KBM-7 (cell line): ENCODE measurements at regions not wholly inside any gene's neighbourhood (a gene's known extent, or its start where the extent isn't known, plus 50 kb on each side); places are given as distances from the start of the nearest gene placed in this dataset.

Experiments
- DNase-seq: peaks from one replicate; pipeline ENCODE4 v3.0.0-alpha.2; 2015
- in situ Hi-C: fragments of 300-500 bp; cut with MboI; formaldehyde crosslinking; loops from 2 replicates; pipeline ENCODE4 v1.14.3; 2020; ENCODE audit warnings: low sequenced_read_pairs, low pct_unique_long_range_greater_than_20kb, mixed read lengths

GRCh38 chr19:13619203-13619632 lies 112.9 kb upstream of the CACNA1A start:
- DNase-seq, result no peak
- in situ Hi-C loops, result loop anchor here (10.0 kb wide), 1 partner anchor 246 kb away; no protein-coding TSS in a partner anchor

DNA sequence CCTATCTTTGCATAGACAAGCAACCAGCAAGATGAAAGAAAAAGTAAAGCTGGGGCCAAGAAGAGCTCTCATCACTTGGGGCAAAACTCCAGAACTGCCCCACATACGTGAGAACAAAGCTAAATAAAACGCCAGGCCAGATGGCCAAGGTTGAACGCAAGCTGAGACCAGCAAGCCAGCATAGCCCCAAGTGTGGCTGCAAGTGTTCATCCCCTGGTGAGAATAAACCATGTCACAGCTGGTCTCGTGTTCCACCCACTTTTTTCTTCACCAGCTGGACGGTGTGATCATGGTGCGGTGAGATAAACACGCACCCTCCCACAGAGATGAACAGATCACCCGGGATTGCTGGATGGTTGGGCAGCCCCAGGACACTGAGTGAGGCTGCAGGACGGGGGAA lies 109.6 kb upstream of the CACNA1A start:
- in situ Hi-C loops, result loop anchor here (10.0 kb wide), 1 partner anchor 249 kb away; no protein-coding TSS in a partner anchor
- DNase-seq, result no peak

DNA sequence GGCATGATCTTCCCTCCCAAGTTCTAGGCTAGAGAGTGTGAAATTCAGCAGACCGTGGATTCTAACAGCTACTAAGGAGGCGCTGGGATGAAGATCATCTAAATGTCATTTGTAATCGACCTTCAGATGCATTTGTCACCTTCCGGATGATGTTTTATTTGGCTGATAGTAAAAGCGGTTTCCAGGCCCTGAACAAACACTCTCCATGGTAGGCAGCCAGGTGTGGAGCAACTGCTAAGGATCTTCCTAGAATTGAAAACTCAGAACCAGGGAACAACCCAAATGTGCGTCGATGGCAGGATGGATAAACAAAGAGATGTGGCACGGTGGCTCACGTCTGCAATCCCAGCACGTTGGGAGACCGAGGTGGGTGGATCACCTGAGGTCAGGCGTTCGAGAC lies 107.2 kb upstream of the CACNA1A start:
- no peak for DNase-seq
- in situ Hi-C loops, result loop anchor here (10.0 kb wide), 1 partner anchor 251 kb away; no protein-coding TSS in a partner anchor

- in situ Hi-C loops, result loop anchor here (10.0 kb wide), 1 partner anchor 253 kb away; no protein-coding TSS in a partner anchor
- no peak for DNase-seq
Observed at GRCh38 chr19:13611596-13611995, 105.3 kb upstream of the CACNA1A start.

DNA sequence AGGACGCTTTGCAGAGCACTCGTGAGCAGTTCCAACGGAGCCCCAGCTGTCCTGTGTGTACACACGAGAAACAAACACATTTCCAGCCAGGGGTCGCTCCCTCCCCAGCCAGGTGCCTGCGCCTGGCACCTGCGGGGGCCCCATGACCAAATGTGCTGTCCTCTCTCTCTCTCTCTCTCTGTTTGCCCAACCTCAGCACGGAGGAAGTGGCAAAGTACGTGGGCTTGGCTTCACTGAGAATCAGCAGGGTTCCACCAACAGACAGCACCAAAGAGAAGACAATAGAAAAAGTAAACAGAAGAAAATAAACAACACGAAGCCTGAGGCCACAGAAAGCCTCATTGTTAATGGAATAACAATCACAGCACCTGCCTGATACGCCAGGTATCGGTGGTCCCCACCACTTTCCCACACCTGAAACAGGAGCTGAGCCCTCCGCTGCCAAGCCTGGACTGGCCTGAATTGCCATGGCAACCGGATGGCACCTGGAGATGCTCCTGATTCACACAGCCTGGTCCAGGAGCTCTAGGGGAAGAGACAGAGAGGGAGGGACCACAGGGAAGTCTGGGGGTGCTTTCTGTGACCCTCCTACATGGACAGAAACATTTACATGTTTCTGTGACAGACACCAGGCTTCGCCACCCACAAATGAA lies 103.9 kb upstream of the CACNA1A start:
- DNase-seq, result peak; percentile 8
- in situ Hi-C loops, result loop anchor here (10.0 kb wide), 1 partner anchor 255 kb away; no protein-coding TSS in a partner anchor

DNA sequence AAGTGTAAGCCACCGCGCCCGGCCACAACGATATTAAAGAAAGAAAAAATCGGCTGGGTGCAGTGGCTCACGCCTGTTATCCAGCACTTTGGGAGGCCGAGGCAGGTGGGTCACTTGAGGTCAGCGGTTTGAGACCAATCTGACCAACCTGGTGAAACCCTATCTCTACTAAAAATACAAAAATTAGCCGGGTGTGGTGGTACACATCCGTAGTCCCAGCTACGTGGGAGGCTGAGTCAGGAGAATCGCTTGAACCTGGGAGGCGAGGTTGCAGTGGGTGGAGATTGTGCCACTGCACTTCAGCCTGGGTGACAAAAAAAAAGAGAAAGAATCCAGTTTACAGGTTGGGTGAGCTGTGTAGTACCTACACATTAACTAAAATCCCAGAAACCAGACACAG lies 99.9 kb upstream of the CACNA1A start:
- no peak for DNase-seq
- in situ Hi-C loops, result no loop called here

DNA sequence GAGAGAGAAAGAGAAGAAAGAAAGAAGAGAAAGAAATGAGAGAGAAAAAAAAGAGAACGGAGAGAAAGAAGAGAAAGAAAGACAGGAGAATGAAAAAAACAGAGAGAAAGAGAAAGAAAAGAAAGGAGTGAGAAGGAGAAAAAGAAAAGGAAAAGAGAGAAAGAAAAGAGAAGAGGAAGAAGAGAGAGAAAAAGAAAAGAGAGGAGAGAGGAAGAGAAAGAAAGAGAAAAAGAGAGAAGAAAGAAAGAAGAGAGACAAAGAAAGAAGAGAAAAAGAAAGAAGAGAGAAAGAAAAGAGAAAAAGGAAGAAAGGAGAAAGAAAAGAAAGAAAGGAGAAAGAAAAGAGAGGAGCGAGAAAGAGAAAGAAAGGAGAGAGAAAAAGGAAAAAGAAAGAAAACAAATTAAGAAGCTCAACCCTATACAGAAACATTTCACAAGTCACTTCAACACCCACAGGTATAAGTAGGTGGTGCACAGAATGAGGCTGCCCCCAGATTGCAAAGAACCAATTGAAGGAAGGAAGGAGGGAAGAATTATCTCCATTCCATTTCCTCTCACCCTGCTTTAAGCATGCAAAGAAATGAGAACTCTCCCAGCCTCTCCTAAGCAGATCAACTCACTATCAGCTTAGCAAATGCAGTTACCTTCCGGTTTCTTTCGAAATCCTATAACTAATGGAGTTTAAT lies 98.8 kb upstream of the CACNA1A start:
- in situ Hi-C loops, result no loop called here
- peak; percentile 49 for DNase-seq

GRCh38 chr19:13600802-13601201 lies 94.5 kb upstream of the CACNA1A start:
- DNase-seq, result no peak
- in situ Hi-C loops, result no loop called here

- no peak for DNase-seq
- in situ Hi-C loops, result no loop called here
Observed at GRCh38 chr19:13600091-13600490, 93.8 kb upstream of the CACNA1A start.

GRCh38 chr19:13599681-13600080 lies 93.4 kb upstream of the CACNA1A start:
- in situ Hi-C loops, result no loop called here

DNA sequence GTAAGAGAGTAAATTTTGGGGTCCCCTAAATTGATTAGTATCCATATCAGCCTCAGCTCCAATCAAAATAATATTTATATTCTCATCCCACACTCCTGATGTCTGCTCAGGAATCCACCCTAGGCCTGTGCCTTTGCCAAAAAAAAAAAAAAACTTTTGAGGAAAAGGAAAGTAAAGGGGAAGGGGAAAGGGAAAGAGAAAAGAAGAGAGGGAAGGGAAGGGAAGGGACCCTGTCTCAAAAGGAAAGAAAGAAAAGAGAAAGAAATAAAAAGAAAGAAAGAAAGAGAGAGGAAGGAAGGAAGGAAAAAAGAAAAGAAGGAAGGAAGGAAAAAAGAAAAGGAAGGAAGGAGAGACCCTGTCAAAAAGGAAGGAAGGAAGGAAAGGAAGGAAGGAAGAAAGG lies 91.8 kb upstream of the CACNA1A start:
- in situ Hi-C loops, result no loop called here
- DNase-seq, result no peak

More at GRCh38 chr19:13599681-13600080, 93.4 kb upstream of the CACNA1A start:
- DNase-seq, result no peak

DNA sequence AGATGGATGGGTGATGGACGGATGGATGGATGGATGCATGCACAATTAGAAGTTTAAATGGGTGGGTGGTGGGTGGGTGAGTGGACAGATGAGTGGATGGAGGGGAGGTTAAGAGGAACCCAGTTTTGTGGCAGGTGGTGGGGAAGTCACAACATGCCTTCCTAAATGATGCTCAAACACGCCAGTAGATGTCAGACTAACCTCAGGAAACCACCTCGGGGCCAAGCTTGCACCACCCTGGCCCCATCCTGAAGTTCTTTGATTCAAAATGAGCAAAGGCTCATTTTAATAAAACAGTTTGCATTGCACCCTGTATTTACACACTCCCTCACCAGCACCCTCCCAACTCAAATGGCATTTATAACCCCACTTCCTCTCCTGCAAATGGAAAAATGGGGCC lies 91.4 kb upstream of the CACNA1A start:
- in situ Hi-C loops, result no loop called here
- peak; percentile 72 for DNase-seq

DNA sequence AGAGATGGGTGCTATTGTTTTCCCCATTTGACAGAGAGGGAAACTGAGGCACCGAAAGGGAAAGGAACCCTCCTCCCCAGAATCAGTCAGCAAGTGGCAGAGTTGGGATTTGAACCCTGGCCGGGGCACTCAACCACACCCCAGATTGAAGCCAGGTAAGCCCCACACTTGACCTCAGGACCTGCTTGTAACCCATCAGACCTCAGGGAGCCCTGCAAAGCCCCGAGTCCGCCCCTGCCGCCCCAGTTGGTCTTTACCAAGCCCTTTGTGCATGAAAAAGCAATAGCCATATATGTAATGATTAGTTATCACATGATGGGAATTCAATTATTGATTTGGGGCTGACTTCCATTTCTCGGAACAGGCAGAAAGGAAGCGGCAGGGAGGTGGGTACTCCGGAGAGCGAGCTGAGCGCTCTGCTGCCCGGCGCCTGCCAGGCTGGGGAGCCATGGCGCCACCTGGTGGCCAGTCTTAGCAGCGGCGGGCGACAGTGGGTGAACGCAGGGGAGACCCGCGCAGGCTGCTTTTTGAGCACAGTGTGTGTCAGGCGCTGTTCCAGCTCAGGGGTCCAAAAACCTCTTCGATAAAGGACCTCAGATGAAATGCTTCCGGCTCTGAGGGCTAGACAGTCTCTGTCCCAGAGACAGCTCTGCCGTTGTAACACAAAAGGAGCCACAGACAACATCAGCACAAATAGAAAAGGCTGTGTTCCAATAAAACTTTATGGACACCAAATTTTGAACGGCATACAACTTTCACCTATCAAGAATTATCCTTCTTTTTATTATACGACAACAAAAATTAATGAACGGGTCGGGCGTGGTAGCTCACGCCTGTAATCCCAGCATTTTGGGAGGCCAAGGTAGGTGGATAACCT lies 82.9 kb upstream of the CACNA1A start:
- DNase-seq, result peak; percentile 85
- in situ Hi-C loops, result no loop called here

- in situ Hi-C loops, result no loop called here
- DNase-seq, result no peak
Observed at GRCh38 chr19:13585512-13585911, 79.2 kb upstream of the CACNA1A start.

- in situ Hi-C loops, result no loop called here
- DNase-seq, result no peak
Observed at GRCh38 chr19:13583753-13584152, 77.5 kb upstream of the CACNA1A start.

GRCh38 chr19:13583114-13583513 lies 76.8 kb upstream of the CACNA1A start:
- in situ Hi-C loops, result no loop called here
- DNase-seq, result no peak

DNA sequence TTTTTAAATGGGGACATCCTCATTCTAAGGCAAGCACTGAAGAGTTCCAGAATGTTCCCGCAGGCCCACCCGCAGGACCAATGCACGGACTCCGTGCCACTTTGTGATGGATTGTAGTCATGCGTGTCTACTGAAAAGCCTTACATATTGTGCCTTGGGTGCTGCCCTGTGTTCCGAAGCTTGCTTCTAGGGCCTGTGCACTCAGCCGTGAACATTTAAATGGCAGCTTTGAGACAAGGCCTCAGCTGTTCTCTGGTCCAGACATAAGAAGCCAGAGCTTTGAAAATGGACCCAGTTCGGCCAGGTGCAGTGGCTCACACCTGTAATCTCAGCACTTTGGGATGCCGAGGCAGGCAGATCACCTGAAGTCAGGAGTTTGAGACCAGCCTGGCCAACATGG lies 75.3 kb upstream of the CACNA1A start:
- in situ Hi-C loops, result no loop called here
- no peak for DNase-seq

DNA sequence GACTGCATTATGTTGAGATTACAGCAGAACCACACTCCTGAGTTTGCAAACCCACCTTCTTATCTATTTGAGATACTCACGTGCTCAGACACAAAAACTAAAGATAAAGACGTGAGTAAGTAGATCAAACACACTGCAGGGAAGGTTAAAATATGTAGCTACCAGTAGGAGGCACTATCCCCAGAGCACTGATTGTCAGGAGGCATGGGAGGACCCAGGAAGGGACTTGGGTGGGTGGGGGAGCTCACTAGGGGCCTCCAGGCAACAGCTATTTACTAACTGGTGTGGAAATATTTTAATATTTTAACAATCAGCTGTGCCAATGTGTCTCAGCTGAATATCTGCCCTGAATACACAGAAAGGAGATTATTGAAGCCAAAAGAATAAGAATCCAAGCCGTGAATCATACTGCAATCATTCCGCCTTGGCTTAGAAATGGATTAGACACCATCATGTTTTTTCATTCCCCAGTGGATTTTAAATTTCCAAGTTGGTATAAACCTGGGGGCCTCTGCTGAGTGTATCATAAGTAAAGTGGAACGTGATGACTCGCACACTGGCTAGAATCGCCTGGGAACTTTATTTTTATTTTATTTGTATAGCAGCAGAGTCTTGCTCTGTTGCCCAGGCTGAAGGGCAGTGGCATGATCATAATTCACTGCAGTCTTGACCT lies 73.2 kb upstream of the CACNA1A start:
- in situ Hi-C loops, result no loop called here
- no peak for DNase-seq

DNA sequence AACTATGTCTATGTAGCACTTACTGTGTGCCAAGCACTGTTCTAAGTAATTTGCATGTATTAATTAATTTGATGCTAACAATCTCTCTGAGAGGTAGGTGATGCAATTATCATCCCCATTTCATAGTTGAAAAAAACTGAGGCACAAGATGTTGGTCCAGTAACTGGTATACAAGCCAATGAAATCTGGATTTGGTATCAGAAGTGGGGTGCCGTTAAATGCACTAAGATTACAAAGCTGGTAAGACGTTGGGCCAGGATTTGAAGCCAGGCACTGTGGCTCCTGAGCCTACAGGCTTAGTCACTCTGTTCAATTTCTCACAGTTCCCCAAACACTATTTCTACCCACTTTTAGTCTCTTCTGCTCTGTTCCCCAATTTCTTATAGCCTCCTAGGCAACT lies 70.4 kb upstream of the CACNA1A start:
- in situ Hi-C loops, result no loop called here
- no peak for DNase-seq
